ENCODE measurements at regions not wholly inside any gene's neighbourhood (a gene's known extent, or its start where the extent isn't known, plus 50 kb on each side); places are given as distances from the start of the nearest gene placed in this dataset.
A peak's percentile ranks its signal among the peaks of the same experiment; 100 is the strongest.

GRCh38 chr9:690517-691111 lies 150.9 kb upstream of the DMRT1 start:
- TF ChIP-seq CTCF (IDR thresholded peaks at IDR 0.05): no peak
- DNase-seq: no peak
- no peak overlapping the region for H3K4me3 ChIP-seq
- no peak for ATAC-seq
- no peaks in the 10 kb centered on the region for H3K4me1 ChIP-seq (ENCODE audit: low read depth)
- no peaks in the 10 kb centered on the region for H3K36me3 ChIP-seq (ENCODE audit: low read depth)
- intact Hi-C loops (cut with DNase I, micrococcal nuclease): no loop called here
- H3K9me3 ChIP-seq: no peaks in the 10 kb centered on the region

GRCh38 chr9:691825-692400 lies 149.6 kb upstream of the DMRT1 start:
- Histone ChIP-seq H3K4me1 (ENCODE audit: low read depth) (peaks cover 3% of the 10 kb centered on the region), H3K4me3 (no peak overlapping the region)
- no peak for ATAC-seq

GRCh38 chr9:692636-693129 lies 148.8 kb upstream of the DMRT1 start:
- H3K4me3 ChIP-seq: no peak overlapping the region

More at GRCh38 chr9:691825-692400, 149.6 kb upstream of the DMRT1 start:
- no peaks in the 10 kb centered on the region for H3K9me3 ChIP-seq
- H3K36me3 ChIP-seq (ENCODE audit: low read depth): no peaks in the 10 kb centered on the region
- intact Hi-C loops (cut with DNase I, micrococcal nuclease): no loop called here
- TF ChIP-seq CTCF (IDR thresholded peaks at IDR 0.05): no peak
- DNase-seq: no peak

GRCh38 chr9:693201-694091 lies 148.1 kb upstream of the DMRT1 start:
- TF ChIP-seq CTCF (IDR thresholded peaks at IDR 0.05): no peak
- no peaks in the 10 kb centered on the region for H3K36me3 ChIP-seq (ENCODE audit: low read depth)
- peaks cover 3% of the 10 kb centered on the region for H3K4me1 ChIP-seq (ENCODE audit: low read depth)
- intact Hi-C loops (cut with DNase I, micrococcal nuclease): no loop called here
- H3K4me3 ChIP-seq: no peak overlapping the region
- H3K9me3 ChIP-seq: no peaks in the 10 kb centered on the region
- ATAC-seq: peak; percentile 41
- DNase-seq: peak in 1 of 3 donors; percentile 53

More at GRCh38 chr9:692636-693129, 148.8 kb upstream of the DMRT1 start:
- Histone ChIP-seq H3K4me1 (ENCODE audit: low read depth) (peaks cover 3% of the 10 kb centered on the region), H3K36me3 (ENCODE audit: low read depth) (no peaks in the 10 kb centered on the region), H3K9me3 (no peaks in the 10 kb centered on the region)
- intact Hi-C loops (cut with DNase I, micrococcal nuclease): no loop called here
- ATAC-seq (no peak), DNase-seq (no peak)
- TF ChIP-seq CTCF (IDR thresholded peaks at IDR 0.05): no peak

GRCh38 chr9:694092-694402 lies 147.4 kb upstream of the DMRT1 start:
- Histone ChIP-seq H3K9me3 (no peaks in the 10 kb centered on the region), H3K36me3 (ENCODE audit: low read depth) (no peaks in the 10 kb centered on the region), H3K4me1 (ENCODE audit: low read depth) (peaks cover 3% of the 10 kb centered on the region), H3K4me3 (no peak overlapping the region)
- ATAC-seq (no peak), DNase-seq (no peak)
- TF ChIP-seq CTCF (IDR thresholded peaks at IDR 0.05): no peak
- intact Hi-C loops (cut with DNase I, micrococcal nuclease): no loop called here
